PC-3 (cell line): ENCODE measurements at regions not wholly inside any gene's neighbourhood (a gene's known extent, or its start where the extent isn't known, plus 50 kb on each side); places are given as distances from the start of the nearest gene placed in this dataset.

Experiments
- ATAC-seq: fragments of 200-7000 bp; cut with Tn5 transposase; 2 replicates; pipeline ENCODE4 v1.9.1; 2020; ENCODE audit warnings: mild to moderate bottlenecking, moderate library complexity
- BruUV-seq: library from RNA; stranded (reverse); fragments of 400-500 nt; replicated peaks from 2 replicates; lab custom pipeline; 2021; lab: Mats Ljungman, UMichigan
- CTCF ChIA-PET: fragments of 300-600 bp; sonication (Branson Sonifier 250); formaldehyde crosslinking; loops from one replicate; lab custom pipeline; 2022; ENCODE audit warnings: antibody characterized with exemption; lab: Charles Lee
- POLR2A ChIA-PET: fragments of 300-600 bp; sonication (Branson Sonifier 250); formaldehyde crosslinking; loops from one replicate; lab custom pipeline; 2022; ENCODE audit warnings: antibody characterized with exemption; ENCODE audit not compliant: unreplicated experiment; lab: Charles Lee
- DNase-seq: peaks from one replicate; pipeline ENCODE4 v3.0.0-alpha.2; 2015
- H2AFZ ChIP-seq: fragments of 300-600 bp; sonication (generic); 2 replicates; pipeline ENCODE4 v1.6.0; 2016; ENCODE audit warnings: antibody characterized with exemption, low read length
- H3F3A ChIP-seq: fragments of 300-600 bp; sonication (generic); one replicate; pipeline ENCODE4 v1.6.0; 2017; ENCODE audit warnings: antibody characterized with exemption, low read length, control low read depth, mild to moderate bottlenecking; ENCODE audit not compliant: unreplicated experiment
- H3K27ac ChIP-seq: fragments of 300-600 bp; sonication (generic); 2 replicates; pipeline ENCODE4 v1.5.1; 2016; ENCODE audit warnings: mild to moderate bottlenecking, low read length
- H3K27me3 ChIP-seq: fragments of 300-600 bp; sonication (generic); 2 replicates; pipeline ENCODE4 v1.6.1; 2016; ENCODE audit warnings: low read length, mixed read lengths
- H3K36me3 ChIP-seq: fragments of 300-600 bp; sonication (generic); 2 replicates; pipeline ENCODE4 v1.6.1; 2016; ENCODE audit warnings: low read depth, mixed run types, low read length, mixed read lengths
- H3K4me1 ChIP-seq: fragments of 300-600 bp; sonication (generic); 2 replicates; pipeline ENCODE4 v1.5.1; 2016; ENCODE audit warnings: low read length; ENCODE audit not compliant: insufficient read depth
- H3K4me2 ChIP-seq: fragments of 300-600 bp; sonication (generic); 2 replicates; pipeline ENCODE4 v1.6.0; 2016; ENCODE audit warnings: low read length
- H3K4me3 ChIP-seq: fragments of 300-600 bp; sonication (generic); 2 replicates; pipeline ENCODE4 v1.5.1; 2016; ENCODE audit warnings: mild to moderate bottlenecking, low read length, mixed read lengths
- H3K79me2 ChIP-seq: fragments of 300-600 bp; sonication (generic); 2 replicates; pipeline ENCODE4 v1.6.1; 2017; ENCODE audit warnings: low read length, mixed read lengths
- H3K9ac ChIP-seq: fragments of 300-600 bp; sonication (generic); 2 replicates; pipeline ENCODE4 v1.6.0; 2016; ENCODE audit warnings: mild to moderate bottlenecking, low read length
- H3K9me2 ChIP-seq: fragments of 300-600 bp; sonication (generic); replicated peaks from 2 replicates; pipeline ENCODE4 v1.6.1; 2016; ENCODE audit warnings: mixed run types, low read length, mixed read lengths
- H3K9me3 ChIP-seq: fragments of 300-600 bp; sonication (generic); 2 replicates; pipeline ENCODE4 v1.6.1; 2016; ENCODE audit warnings: low read length, mixed read lengths
- H4K20me1 ChIP-seq: fragments of 300-600 bp; sonication (generic); 2 replicates; pipeline ENCODE4 v1.6.1; 2016; ENCODE audit warnings: low read length, mixed read lengths
- CTCF ChIP-seq: fragments of 300-600 bp; sonication (generic); conservative IDR thresholded peaks from 2 replicates; pipeline ENCODE4 v1.5.1; 2017; ENCODE audit warnings: antibody characterized with exemption, low read depth, mild to moderate bottlenecking, low read length
- EZH2 ChIP-seq: fragments of 300-600 bp; sonication (generic); IDR thresholded peaks from one replicate; pipeline ENCODE4 v1.6.1; 2017; ENCODE audit warnings: antibody characterized with exemption, mild to moderate bottlenecking, low read length; ENCODE audit not compliant: unreplicated experiment
- EZH2phosphoT487 ChIP-seq: fragments of 300-600 bp; sonication (generic); IDR thresholded peaks from 2 replicates; pipeline ENCODE4 v1.6.1; 2018; ENCODE audit warnings: mild to moderate bottlenecking, antibody characterized with exemption, low read length, borderline replicate concordance
- intact Hi-C: fragments of 100-400 bp; cut with micrococcal nuclease; formaldehyde crosslinking; loops from 2 replicates; pipeline ENCODE4 v1.9.0; 2023

- DNase-seq: no peak
- H3F3A ChIP-seq: no peaks in the 10 kb centered on the region
- H3K9ac ChIP-seq: no peak overlapping the region
- intact Hi-C loops: no loop called here
- H3K9me2 ChIP-seq: no peaks in the 10 kb centered on the region
- BruUV-seq: no TSS peak
- peaks cover 6% of the 10 kb centered on the region; the same call in 1 of the 2 replicates for H3K9me3 ChIP-seq
- ChIA-PET CTCF (no interaction called here), POLR2A (no interaction called here)
- no peaks in the 10 kb centered on the region for H3K36me3 ChIP-seq
- H3K4me1 ChIP-seq: no peaks in the 10 kb centered on the region
- H3K4me3 ChIP-seq: no peak overlapping the region
- no peak overlapping the region for H3K4me2 ChIP-seq
- no peak overlapping the region for H2AFZ ChIP-seq
- no peaks in the 10 kb centered on the region for H4K20me1 ChIP-seq
- H3K79me2 ChIP-seq: no peaks in the 10 kb centered on the region
- no peak for TF ChIP-seq EZH2
- TF ChIP-seq CTCF: no peak
- no peak for TF ChIP-seq EZH2phosphoT487
- no peak overlapping the region for H3K27ac ChIP-seq
- no peak for ATAC-seq
- no peaks in the 10 kb centered on the region for H3K27me3 ChIP-seq
These were observed 1059.3 kb downstream of the CDH9 start for GRCh38 chr5:25979086-25979485.

DNA sequence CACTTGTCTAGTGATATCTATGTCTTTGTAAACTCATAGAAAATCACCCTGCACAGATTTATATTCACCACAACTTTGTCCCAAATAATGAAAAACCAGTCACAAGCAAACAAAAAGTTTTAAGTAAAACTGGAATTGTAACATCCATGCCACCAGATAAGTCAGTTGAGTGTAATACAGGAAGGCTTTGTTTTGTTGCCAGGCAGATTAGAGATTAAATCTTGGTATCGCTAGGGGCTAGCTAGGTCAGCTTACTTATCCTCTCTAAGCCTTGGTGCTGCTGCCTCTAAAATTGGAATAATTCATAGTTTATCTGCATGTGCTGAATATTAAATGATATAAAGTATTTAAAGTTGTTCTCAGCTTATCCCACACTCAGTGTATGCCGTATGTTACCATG, 1062.5 kb downstream of the CDH9 start:
- no TSS peak for BruUV-seq
- Histone ChIP-seq H3K4me1 (no peaks in the 10 kb centered on the region), H2AFZ (no peak overlapping the region), H4K20me1 (no peaks in the 10 kb centered on the region), H3F3A (no peaks in the 10 kb centered on the region), H3K9me2 (no peaks in the 10 kb centered on the region), H3K36me3 (no peaks in the 10 kb centered on the region), H3K4me2 (no peak overlapping the region), H3K4me3 (no peak overlapping the region), H3K27ac (no peak overlapping the region), H3K27me3 (no peaks in the 10 kb centered on the region), H3K9ac (no peak overlapping the region), H3K79me2 (no peaks in the 10 kb centered on the region), H3K9me3 (0 out of 2 replicates have a peak, but pooled peaks cover 4% of the 10 kb centered on the region)
- intact Hi-C loops: no loop called here
- CTCF ChIA-PET: no interaction called here
- POLR2A ChIA-PET: no interaction called here
- DNase-seq (peak; percentile 7), ATAC-seq (no peak)
- no peak for TF ChIP-seq CTCF
- TF ChIP-seq EZH2phosphoT487: no peak
- no peak for TF ChIP-seq EZH2

DNA sequence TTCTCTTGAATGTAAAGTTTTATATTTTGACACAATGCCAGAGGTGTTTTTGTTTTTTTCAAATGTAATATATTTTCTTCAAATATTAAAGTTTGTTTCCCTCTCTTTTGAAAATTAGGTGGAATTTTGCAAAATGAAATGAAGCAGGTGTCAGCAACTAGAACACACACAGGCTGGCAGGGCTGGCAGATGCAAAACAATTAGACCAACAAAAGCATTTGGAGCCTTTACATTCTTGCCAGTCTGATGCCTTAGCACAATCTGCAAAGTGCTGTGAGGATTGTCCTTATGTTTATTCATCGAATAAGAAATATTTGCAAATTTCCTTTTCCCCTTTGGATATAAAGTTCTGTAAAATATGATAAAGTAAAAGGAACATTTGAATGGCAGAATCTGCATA, 1063.9 kb downstream of the CDH9 start:
- no TSS peak for BruUV-seq
- no peaks in the 10 kb centered on the region for H4K20me1 ChIP-seq
- ATAC-seq: no peak
- H3K9ac ChIP-seq: no peak overlapping the region
- intact Hi-C loops: no loop called here
- POLR2A ChIA-PET: no interaction called here
- H3K4me1 ChIP-seq: no peaks in the 10 kb centered on the region
- no peak overlapping the region for H2AFZ ChIP-seq
- DNase-seq: no peak
- H3K27ac ChIP-seq: no peak overlapping the region
- H3K27me3 ChIP-seq: no peaks in the 10 kb centered on the region
- CTCF ChIA-PET: no interaction called here
- H3K79me2 ChIP-seq: no peaks in the 10 kb centered on the region
- H3K4me2 ChIP-seq: no peak overlapping the region
- H3K36me3 ChIP-seq: no peaks in the 10 kb centered on the region
- TF ChIP-seq EZH2phosphoT487: no peak
- no peak for TF ChIP-seq EZH2
- no peak for TF ChIP-seq CTCF
- H3K9me3 ChIP-seq: no peaks in the 10 kb centered on the region
- no peaks in the 10 kb centered on the region for H3F3A ChIP-seq
- H3K4me3 ChIP-seq: no peak overlapping the region
- no peaks in the 10 kb centered on the region for H3K9me2 ChIP-seq
